HG03575 (cell line): ENCODE measurements at regions not wholly inside any gene's neighbourhood (a gene's known extent, or its start where the extent isn't known, plus 50 kb on each side); places are given as distances from the start of the nearest gene placed in this dataset.
A peak's percentile ranks its signal among the peaks of the same experiment; 100 is the strongest.

Source experiments
- ATAC-seq: cut with Tn5 transposase; IDR thresholded peaks from one replicate; pipeline ENCODE4 v1.9.1; 2021; ENCODE audit not compliant: unreplicated experiment, insufficient number of reproducible peaks, low FRiP score; ENCODE audit errors: extremely low read depth

GRCh38 chr3:180322829-180323228 is 279.1 kb upstream of the TTC14 start:
- ATAC-seq: no peak

- no peak for ATAC-seq
These were observed 277.2 kb upstream of the TTC14 start for GRCh38 chr3:180324791-180325190.

GRCh38 chr3:180325533-180325932 is 276.4 kb upstream of the TTC14 start:
- ATAC-seq: no peak

GRCh38 chr3:180325958-180326357 is 276.0 kb upstream of the TTC14 start:
- ATAC-seq: no peak

- ATAC-seq: peak; percentile 71
These were observed 272.8 kb upstream of the TTC14 start for GRCh38 chr3:180329187-180329586.

GRCh38 chr3:180329847-180330246 is 272.1 kb upstream of the TTC14 start:
- ATAC-seq: no peak

GRCh38 chr3:180330440-180330839 is 271.5 kb upstream of the TTC14 start:
- ATAC-seq: no peak

- ATAC-seq: peak; percentile 36
These were observed 269.4 kb upstream of the TTC14 start for GRCh38 chr3:180332608-180333007.

GRCh38 chr3:180335050-180335449 is 266.9 kb upstream of the TTC14 start:
- ATAC-seq: no peak

GRCh38 chr3:180340395-180340794 is 261.6 kb upstream of the TTC14 start:
- ATAC-seq: no peak

GRCh38 chr3:180341516-180341915 is 260.4 kb upstream of the TTC14 start:
- ATAC-seq: no peak

GRCh38 chr3:180351601-180352000 is 250.4 kb upstream of the TTC14 start:
- no peak for ATAC-seq

- no peak for ATAC-seq
These were observed 249.7 kb upstream of the TTC14 start for GRCh38 chr3:180352261-180352660.

- no peak for ATAC-seq
These were observed 247.7 kb upstream of the TTC14 start for GRCh38 chr3:180354214-180354613.

GRCh38 chr3:180358179-180358578 is 243.8 kb upstream of the TTC14 start:
- no peak for ATAC-seq

GRCh38 chr3:180359061-180359952 is 242.7 kb upstream of the TTC14 start:
- no peak for ATAC-seq

- no peak for ATAC-seq
These were observed 242.0 kb upstream of the TTC14 start for GRCh38 chr3:180359953-180360279.

- no peak for ATAC-seq
These were observed 239.9 kb upstream of the TTC14 start for GRCh38 chr3:180362081-180362480.

GRCh38 chr3:180375831-180376230 is 226.1 kb upstream of the TTC14 start:
- no peak for ATAC-seq

- no peak for ATAC-seq
These were observed 223.5 kb upstream of the TTC14 start for GRCh38 chr3:180378496-180378895.

- no peak for ATAC-seq
These were observed 219.3 kb upstream of the TTC14 start for GRCh38 chr3:180382638-180383180.
